ENCODE measurements at regions not wholly inside any gene's neighbourhood (a gene's known extent, or its start where the extent isn't known, plus 50 kb on each side); places are given as distances from the start of the nearest gene placed in this dataset.

- Histone ChIP-seq H3K4me3 (ENCODE audit: low read length) (no peak overlapping the region), H3K27me3 (ENCODE audit: control insufficient read depth, insufficient read depth, low read length) (peaks cover 12% of the 10 kb centered on the region), H3K9me3 (replicated peaks; ENCODE audit: control insufficient read depth, low read depth, low read length) (no peaks in the 10 kb centered on the region), H3K4me1 (ENCODE audit: control insufficient read depth, insufficient read depth, low read length) (peaks cover 47% of the 10 kb centered on the region), H3K36me3 (ENCODE audit: control insufficient read depth, insufficient read depth, low read length) (no peaks in the 10 kb centered on the region), H3K27ac (ENCODE audit: low read length) (no peak overlapping the region)
- no peak for DNase-seq
- WGBS (ENCODE audit: insufficient coverage) = 100% methylated on average over 3 of the region's 7 CpGs
Measured at GRCh38 chr17:77740481-77740880, 218.0 kb upstream of the TNRC6C start.

GRCh38 chr17:77741109-77741508 lies 217.4 kb upstream of the TNRC6C start:
- 44% methylated on average over 8 of the region's 8 CpGs for WGBS (ENCODE audit: insufficient coverage)
- Histone ChIP-seq H3K4me3 (ENCODE audit: low read length) (no peak overlapping the region), H3K36me3 (ENCODE audit: control insufficient read depth, insufficient read depth, low read length) (no peaks in the 10 kb centered on the region), H3K27me3 (ENCODE audit: control insufficient read depth, insufficient read depth, low read length) (peaks cover 12% of the 10 kb centered on the region), H3K27ac (ENCODE audit: low read length) (no peak overlapping the region), H3K4me1 (ENCODE audit: control insufficient read depth, insufficient read depth, low read length) (peaks cover 41% of the 10 kb centered on the region), H3K9me3 (replicated peaks; ENCODE audit: control insufficient read depth, low read depth, low read length) (no peaks in the 10 kb centered on the region)
- no peak for DNase-seq

- 81% methylated on average over 7 of the region's 8 CpGs for WGBS (ENCODE audit: insufficient coverage)
Measured at GRCh38 chr17:77742579-77742978, 215.9 kb upstream of the TNRC6C start.

GRCh38 chr17:77744066-77744988 lies 214.2 kb upstream of the TNRC6C start:
- DNase-seq = peak; percentile 86
- WGBS (ENCODE audit: insufficient coverage) = 59% methylated on average over 19 of the region's 21 CpGs
- Histone ChIP-seq H3K27me3 (ENCODE audit: control insufficient read depth, insufficient read depth, low read length) (peaks cover 14% of the 10 kb centered on the region), H3K9me3 (replicated peaks; ENCODE audit: control insufficient read depth, low read depth, low read length) (no peaks in the 10 kb centered on the region), H3K4me1 (ENCODE audit: control insufficient read depth, insufficient read depth, low read length) (peaks cover 15% of the 10 kb centered on the region), H3K4me3 (ENCODE audit: low read length) (no peak overlapping the region), H3K27ac (ENCODE audit: low read length) (no peak overlapping the region), H3K36me3 (ENCODE audit: control insufficient read depth, insufficient read depth, low read length) (no peaks in the 10 kb centered on the region)

More at GRCh38 chr17:77742579-77742978, 215.9 kb upstream of the TNRC6C start:
- no peak for DNase-seq
- Histone ChIP-seq H3K27ac (ENCODE audit: low read length) (no peak overlapping the region), H3K27me3 (ENCODE audit: control insufficient read depth, insufficient read depth, low read length) (peaks cover 12% of the 10 kb centered on the region), H3K4me3 (ENCODE audit: low read length) (no peak overlapping the region), H3K4me1 (ENCODE audit: control insufficient read depth, insufficient read depth, low read length) (peaks cover 31% of the 10 kb centered on the region), H3K36me3 (ENCODE audit: control insufficient read depth, insufficient read depth, low read length) (no peaks in the 10 kb centered on the region), H3K9me3 (replicated peaks; ENCODE audit: control insufficient read depth, low read depth, low read length) (no peaks in the 10 kb centered on the region)

GRCh38 chr17:77745702-77746101 lies 212.8 kb upstream of the TNRC6C start:
- Histone ChIP-seq H3K4me3 (ENCODE audit: low read length) (no peak overlapping the region), H3K4me1 (ENCODE audit: control insufficient read depth, insufficient read depth, low read length) (peaks cover 14% of the 10 kb centered on the region), H3K9me3 (replicated peaks; ENCODE audit: control insufficient read depth, low read depth, low read length) (no peaks in the 10 kb centered on the region), H3K27ac (ENCODE audit: low read length) (no peak overlapping the region), H3K36me3 (ENCODE audit: control insufficient read depth, insufficient read depth, low read length) (no peaks in the 10 kb centered on the region), H3K27me3 (ENCODE audit: control insufficient read depth, insufficient read depth, low read length) (peaks cover 17% of the 10 kb centered on the region)
- DNase-seq = no peak
- no CpG with 5 or more reads among the region's 2 CpGs for WGBS (ENCODE audit: insufficient coverage)

GRCh38 chr17:77746393-77746792 lies 212.1 kb upstream of the TNRC6C start:
- Histone ChIP-seq H3K27me3 (ENCODE audit: control insufficient read depth, insufficient read depth, low read length) (peaks cover 15% of the 10 kb centered on the region), H3K4me3 (ENCODE audit: low read length) (no peak overlapping the region), H3K9me3 (replicated peaks; ENCODE audit: control insufficient read depth, low read depth, low read length) (no peaks in the 10 kb centered on the region), H3K4me1 (ENCODE audit: control insufficient read depth, insufficient read depth, low read length) (peaks cover 14% of the 10 kb centered on the region), H3K36me3 (ENCODE audit: control insufficient read depth, insufficient read depth, low read length) (no peaks in the 10 kb centered on the region), H3K27ac (ENCODE audit: low read length) (no peak overlapping the region)
- WGBS (ENCODE audit: insufficient coverage) = 60% methylated on average over 5 of the region's 8 CpGs
- no peak for DNase-seq

- no peak for DNase-seq
- Histone ChIP-seq H3K9me3 (replicated peaks; ENCODE audit: control insufficient read depth, low read depth, low read length) (no peaks in the 10 kb centered on the region), H3K27me3 (ENCODE audit: control insufficient read depth, insufficient read depth, low read length) (peaks cover 13% of the 10 kb centered on the region), H3K36me3 (ENCODE audit: control insufficient read depth, insufficient read depth, low read length) (no peaks in the 10 kb centered on the region), H3K4me3 (ENCODE audit: low read length) (no peak overlapping the region), H3K4me1 (ENCODE audit: control insufficient read depth, insufficient read depth, low read length) (peaks cover 14% of the 10 kb centered on the region), H3K27ac (ENCODE audit: low read length) (no peak overlapping the region)
- 33% methylated on average over 5 of the region's 8 CpGs for WGBS (ENCODE audit: insufficient coverage)
Measured at GRCh38 chr17:77746896-77747554, 211.5 kb upstream of the TNRC6C start.

- no peak overlapping the region for H3K27ac ChIP-seq (ENCODE audit: low read length)
- DNase-seq = no peak
- no peaks in the 10 kb centered on the region for H3K9me3 ChIP-seq (replicated peaks; ENCODE audit: control insufficient read depth, low read depth, low read length)
- H3K27me3 ChIP-seq (ENCODE audit: control insufficient read depth, insufficient read depth, low read length) = peaks cover 9% of the 10 kb centered on the region
- no peaks in the 10 kb centered on the region for H3K36me3 ChIP-seq (ENCODE audit: control insufficient read depth, insufficient read depth, low read length)
- whole genome bisulfite sequencing (ENCODE audit: insufficient coverage) = 100% methylated on average over 2 of the region's 7 CpGs
- peaks cover 13% of the 10 kb centered on the region for H3K4me1 ChIP-seq (ENCODE audit: control insufficient read depth, insufficient read depth, low read length)
- no peak overlapping the region for H3K4me3 ChIP-seq (ENCODE audit: low read length)
Measured at GRCh38 chr17:77748436-77748835, 210.1 kb upstream of the TNRC6C start.

- Histone ChIP-seq H3K4me3 (ENCODE audit: low read length) (no peak overlapping the region), H3K9me3 (replicated peaks; ENCODE audit: control insufficient read depth, low read depth, low read length) (no peaks in the 10 kb centered on the region), H3K27ac (ENCODE audit: low read length) (no peak overlapping the region), H3K36me3 (ENCODE audit: control insufficient read depth, insufficient read depth, low read length) (no peaks in the 10 kb centered on the region), H3K4me1 (ENCODE audit: control insufficient read depth, insufficient read depth, low read length) (peaks cover 4% of the 10 kb centered on the region), H3K27me3 (ENCODE audit: control insufficient read depth, insufficient read depth, low read length) (peaks cover 6% of the 10 kb centered on the region)
- WGBS (ENCODE audit: insufficient coverage) = 71% methylated on average over 4 of the region's 6 CpGs
- no peak for DNase-seq
Measured at GRCh38 chr17:77749321-77749751, 209.2 kb upstream of the TNRC6C start.

- WGBS (ENCODE audit: insufficient coverage) = 78% methylated on average over 4 of the region's 7 CpGs
- H3K4me1 ChIP-seq (ENCODE audit: control insufficient read depth, insufficient read depth, low read length) = no peaks in the 10 kb centered on the region
- no peak overlapping the region for H3K27ac ChIP-seq (ENCODE audit: low read length)
- H3K27me3 ChIP-seq (ENCODE audit: control insufficient read depth, insufficient read depth, low read length) = peaks cover 6% of the 10 kb centered on the region
- peaks cover 2% of the 10 kb centered on the region for H3K9me3 ChIP-seq (replicated peaks; ENCODE audit: control insufficient read depth, low read depth, low read length)
- H3K4me3 ChIP-seq (ENCODE audit: low read length) = no peak overlapping the region
- H3K36me3 ChIP-seq (ENCODE audit: control insufficient read depth, insufficient read depth, low read length) = no peaks in the 10 kb centered on the region
- DNase-seq = no peak
Measured at GRCh38 chr17:77749989-77750388, 208.5 kb upstream of the TNRC6C start.

All from muscle of leg (tissue), 3 donors.